SIG-M5 treated with dmso at 0.1 percent for 504 hours (cell line): ENCODE measurements at regions not wholly inside any gene's neighbourhood (a gene's known extent, or its start where the extent isn't known, plus 50 kb on each side); places are given as distances from the start of the nearest gene placed in this dataset.

Source experiments
- DNase-seq: peaks from one replicate; lab custom pipeline; 2025; ENCODE audit not compliant: unreplicated experiment; lab: John Stamatoyannopoulos, UW

- DNase-seq: peak; percentile 25
Measured at GRCh38 chr12:75974323-75975187, 57.0 kb downstream of the PHLDA1 start.

- DNase-seq: no peak
Measured at GRCh38 chr12:75971253-75971652, 60.3 kb downstream of the PHLDA1 start.

GRCh38 chr12:75970310-75970709, 61.3 kb downstream of the PHLDA1 start:
- DNase-seq: no peak

GRCh38 chr12:75969768-75970167, 61.8 kb downstream of the PHLDA1 start:
- DNase-seq: peak; percentile 61

- DNase-seq: no peak
Measured at GRCh38 chr12:75965661-75966060, 65.9 kb downstream of the PHLDA1 start.

GRCh38 chr12:75964150-75964549, 67.4 kb downstream of the PHLDA1 start:
- peak; percentile 87 for DNase-seq

GRCh38 chr12:75961878-75962277, 69.7 kb downstream of the PHLDA1 start:
- no peak for DNase-seq

- DNase-seq: no peak
Measured at GRCh38 chr12:75960954-75961661, 70.5 kb downstream of the PHLDA1 start.

- DNase-seq: no peak
Measured at GRCh38 chr12:75960086-75960910, 71.3 kb downstream of the PHLDA1 start.

GRCh38 chr12:75959506-75959905, 72.1 kb downstream of the PHLDA1 start:
- DNase-seq: no peak

- DNase-seq: no peak
Measured at GRCh38 chr12:75959060-75959459, 72.5 kb downstream of the PHLDA1 start.

- no peak for DNase-seq
Measured at GRCh38 chr12:75955251-75955650, 76.3 kb downstream of the PHLDA1 start.

GRCh38 chr12:75954749-75955148, 76.8 kb downstream of the PHLDA1 start:
- no peak for DNase-seq

- DNase-seq: no peak
Measured at GRCh38 chr12:75954041-75954440, 77.5 kb downstream of the PHLDA1 start.

- no peak for DNase-seq
Measured at GRCh38 chr12:75953312-75953906, 78.2 kb downstream of the PHLDA1 start.

- DNase-seq: no peak
Measured at GRCh38 chr12:75951399-75952278, 79.9 kb downstream of the PHLDA1 start.

GRCh38 chr12:75947156-75947723, 84.3 kb downstream of the PHLDA1 start:
- no peak for DNase-seq

- no peak for DNase-seq
Measured at GRCh38 chr12:75945581-75945980, 86.0 kb downstream of the PHLDA1 start.

- DNase-seq: no peak
Measured at GRCh38 chr12:75944905-75945432, 86.6 kb downstream of the PHLDA1 start.
